GM20000 (cell line): ENCODE measurements at regions not wholly inside any gene's neighbourhood (a gene's known extent, or its start where the extent isn't known, plus 50 kb on each side); places are given as distances from the start of the nearest gene placed in this dataset.
"Not testable (repeated sequence)": the region's sequence is repeated elsewhere in the genome, so short reads cannot be mapped to it uniquely, and the experiment has no call there.

Experiments
- DNase-seq: peaks from one replicate; pipeline ENCODE4 v3.0.0; 2012; ENCODE audit warnings: low spot score
- CTCF ChIP-seq: IDR thresholded peaks from 2 replicates; pipeline ENCODE4 v1.5.1; 2012; ENCODE audit warnings: mild to moderate bottlenecking, control low read depth; ENCODE audit errors: extremely low read depth, missing control alignments

- peak; percentile 59 for TF ChIP-seq CTCF
These were observed 824.0 kb downstream of the STIM2 start for GRCh38 chr4:27684610-27685011.

GRCh38 chr4:27685091-27685490 lies 824.5 kb downstream of the STIM2 start:
- DNase-seq, result no peak
- TF ChIP-seq CTCF, result no peak

More at GRCh38 chr4:27684610-27685011, 824.0 kb downstream of the STIM2 start:
- peak; percentile 21 for DNase-seq

GRCh38 chr4:27685947-27686346 lies 825.3 kb downstream of the STIM2 start:
- TF ChIP-seq CTCF, result no peak
- no peak for DNase-seq

- peak; percentile 54 for TF ChIP-seq CTCF
- DNase-seq, result peak; percentile 16
These were observed 831.5 kb downstream of the STIM2 start for GRCh38 chr4:27692158-27692557.

- TF ChIP-seq CTCF, result no peak
- no peak for DNase-seq
These were observed 832.4 kb downstream of the STIM2 start for GRCh38 chr4:27692868-27693634.

GRCh38 chr4:27696257-27696656 lies 835.6 kb downstream of the STIM2 start:
- not testable (repeated sequence) for DNase-seq

GRCh38 chr4:27701606-27702005 lies 841.0 kb downstream of the STIM2 start:
- no peak for DNase-seq
- no peak for TF ChIP-seq CTCF
